CD4-positive, CD25-positive, alpha-beta regulatory T cell (primary cell): ENCODE measurements at regions not wholly inside any gene's neighbourhood (a gene's known extent, or its start where the extent isn't known, plus 50 kb on each side); places are given as distances from the start of the nearest gene placed in this dataset.
"Not testable (repeated sequence)": the region's sequence is repeated elsewhere in the genome, so short reads cannot be mapped to it uniquely, and the experiment has no call there.

Experiments used
- ATAC-seq, 2 donors: fragments of 150-1000 bp; cut with Tn5 transposase; one replicate each; pipeline ENCODE4 v1.10.0; 2021; ENCODE audit warnings: low read depth in 2 of 2, moderate number of reproducible peaks in 2 of 2, moderate library complexity in 1 of 2
- DNase-seq, 3 donors: peaks; one replicate each; pipeline versions ENCODE4 v3.0.0 to v3.0.0-alpha.2; 2012 to 2022; ENCODE audit warnings: mixed read lengths in 1 of 3
- H3K27ac ChIP-seq: one replicate; pipeline ENCODE4 v1.7.0; 2013; ENCODE audit warnings: mild to moderate bottlenecking, low read length; ENCODE audit not compliant: insufficient read depth, poor library complexity, severe bottlenecking
- H3K27me3 ChIP-seq: one replicate; pipeline ENCODE4 v1.7.0; 2013; ENCODE audit warnings: low read length; ENCODE audit not compliant: control insufficient read depth, insufficient read depth
- H3K36me3 ChIP-seq: one replicate; pipeline ENCODE4 v1.7.0; 2013; ENCODE audit warnings: mild to moderate bottlenecking, low read length, moderate library complexity; ENCODE audit not compliant: control insufficient read depth, insufficient read depth
- H3K4me1 ChIP-seq: 2 replicates; pipeline ENCODE4 v1.7.0; 2013; ENCODE audit warnings: mild to moderate bottlenecking, low read length; ENCODE audit not compliant: insufficient read depth, control insufficient read depth, poor library complexity, severe bottlenecking
- H3K4me3 ChIP-seq: one replicate; pipeline ENCODE4 v1.7.0; 2013; ENCODE audit warnings: low read depth, mild to moderate bottlenecking, low read length, moderate library complexity
- H3K9me3 ChIP-seq, 2 experiments: 1 replicate in 1 of 2; 2 replicates in 1 of 2; pipeline ENCODE4 v1.7.0; 2013; ENCODE audit warnings: low read length in 2 of 2, mild to moderate bottlenecking in 1 of 2, moderate library complexity in 1 of 2; ENCODE audit not compliant: control insufficient read depth in 2 of 2
- H3K27ac Mint-ChIP-seq, 3 donors: one replicate each; pipeline ENCODE4 v1.8.0; 2020 to 2022; ENCODE audit warnings: mild to moderate bottlenecking in 3 of 3, mixed read lengths in 3 of 3, moderate library complexity in 2 of 3
- H3K27me3 Mint-ChIP-seq: one replicate; pipeline ENCODE4 v1.8.0; 2022; ENCODE audit warnings: mild to moderate bottlenecking, mixed read lengths
- H3K36me3 Mint-ChIP-seq: one replicate; pipeline ENCODE4 v1.8.0; 2020; ENCODE audit warnings: mixed read lengths
- H3K4me1 Mint-ChIP-seq, 4 donors: one replicate each; pipeline ENCODE4 v1.8.0; 2020 to 2022; ENCODE audit warnings: mixed read lengths in 4 of 4, mild to moderate bottlenecking in 1 of 4
- H3K4me3 Mint-ChIP-seq, 4 donors: one replicate each; pipeline ENCODE4 v1.8.0; 2020 to 2022; ENCODE audit warnings: mild to moderate bottlenecking in 4 of 4, mixed read lengths in 4 of 4, moderate library complexity in 3 of 4
- H3K9me3 Mint-ChIP-seq, 7 donors: one replicate each; pipeline ENCODE4 v1.8.0; 2020 to 2022; ENCODE audit warnings: mixed read lengths in 7 of 7, mild to moderate bottlenecking in 3 of 7, moderate library complexity in 2 of 7

DNA sequence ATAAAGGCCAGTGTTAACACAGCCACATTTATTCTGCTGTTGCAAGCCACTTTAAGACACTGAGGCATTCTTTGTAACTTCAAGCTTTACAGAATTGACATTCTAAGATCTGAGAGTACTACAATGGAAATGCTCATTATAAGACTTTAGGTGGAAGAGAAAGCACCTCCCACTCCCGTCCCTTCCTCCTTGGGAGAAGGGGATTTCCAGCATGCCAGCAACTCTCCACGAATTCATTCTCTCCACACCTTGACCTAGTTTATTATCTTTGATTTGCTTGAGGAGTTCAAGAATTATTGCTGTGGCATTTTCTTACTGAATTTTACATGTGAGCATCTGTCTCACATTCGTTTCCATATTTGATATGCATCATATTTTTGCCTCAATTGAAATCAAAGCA is 644.4 kb upstream of the MIS18BP1 start:
- H3K27ac Mint-ChIP-seq = no peak overlapping the region
- no peak overlapping the region for H3K4me3 ChIP-seq
- no peaks in the 10 kb centered on the region for H3K27me3 ChIP-seq
- H3K4me3 Mint-ChIP-seq = no peak overlapping the region
- H3K9me3 Mint-ChIP-seq = peaks cover 0 to 30% (median 8%) of the 10 kb centered on the region in 7 donors
- no peaks in the 10 kb centered on the region for H3K36me3 Mint-ChIP-seq
- DNase-seq = no peak
- peaks cover 5 to 9% of the 10 kb centered on the region in 2 experiments for H3K9me3 ChIP-seq
- no peak overlapping the region for H3K27ac ChIP-seq
- H3K4me1 ChIP-seq = no peaks in the 10 kb centered on the region
- H3K36me3 ChIP-seq = no peaks in the 10 kb centered on the region
- ATAC-seq = no peak
- no peaks in the 10 kb centered on the region for H3K4me1 Mint-ChIP-seq
- no peaks in the 10 kb centered on the region for H3K27me3 Mint-ChIP-seq

DNA sequence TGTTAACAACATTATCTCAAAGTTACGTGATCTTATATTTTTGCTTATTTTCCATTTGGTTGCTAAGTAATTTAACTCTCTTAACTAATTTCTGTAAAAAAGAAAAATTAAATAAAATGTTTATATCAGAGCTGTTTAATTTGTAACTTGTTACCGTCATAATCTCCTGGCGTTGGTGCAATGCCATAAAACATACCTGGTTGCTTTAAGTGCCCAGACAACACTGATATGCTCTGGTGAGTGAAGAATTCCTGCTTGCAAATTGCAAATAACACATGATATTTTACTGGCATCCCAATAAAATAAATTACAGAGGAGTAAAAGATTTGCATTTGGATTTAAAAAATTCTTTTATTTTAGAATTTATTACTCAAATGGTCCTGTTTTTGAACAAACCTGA is 640.1 kb upstream of the MIS18BP1 start:
- H3K27me3 ChIP-seq = no peaks in the 10 kb centered on the region

DNA sequence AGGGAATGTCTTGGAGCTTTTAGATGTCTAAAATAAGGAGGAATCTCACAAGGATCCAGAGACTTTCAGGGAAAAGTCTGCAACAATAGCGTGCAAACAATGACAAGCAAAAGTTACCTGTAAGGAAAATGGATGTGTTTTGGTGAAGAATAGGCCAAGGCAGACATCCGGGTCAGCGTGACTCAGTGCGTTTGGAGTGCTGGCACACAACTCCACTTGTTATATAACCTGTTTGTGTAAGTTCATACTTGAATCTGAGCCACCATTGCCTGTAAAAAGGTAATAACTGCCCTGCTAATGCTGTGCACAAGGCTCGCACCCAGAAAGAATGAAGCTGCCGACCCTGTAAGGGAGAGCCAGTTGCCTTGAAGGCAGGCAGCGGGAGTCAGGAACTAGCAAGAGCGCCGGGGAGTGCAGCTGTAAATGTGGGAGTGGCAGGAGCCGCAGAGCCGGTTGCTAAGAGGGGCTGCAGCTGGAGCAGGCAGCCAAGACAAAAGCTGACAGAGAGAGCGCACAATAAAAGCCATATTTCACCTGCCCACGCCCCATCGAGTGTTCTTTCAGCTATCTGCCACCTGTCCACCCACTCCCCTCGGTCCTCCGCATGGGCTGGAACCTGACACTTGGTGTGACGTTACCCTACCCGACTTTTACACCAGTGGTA is 638.5 kb upstream of the MIS18BP1 start:
- no peak for DNase-seq

More for the DNA sequence above, 640.1 kb upstream of the MIS18BP1 start:
- H3K27me3 Mint-ChIP-seq = no peaks in the 10 kb centered on the region
- H3K4me1 Mint-ChIP-seq = no peaks in the 10 kb centered on the region
- ATAC-seq (no peak), DNase-seq (no peak)
- no peak overlapping the region for H3K27ac Mint-ChIP-seq
- H3K36me3 Mint-ChIP-seq = no peaks in the 10 kb centered on the region
- Histone ChIP-seq H3K36me3 (no peaks in the 10 kb centered on the region), H3K9me3 (peaks cover 0 to 5% of the 10 kb centered on the region in 2 experiments), H3K4me3 (no peak overlapping the region), H3K27ac (no peak overlapping the region), H3K4me1 (no peaks in the 10 kb centered on the region)
- no peak overlapping the region for H3K4me3 Mint-ChIP-seq
- H3K9me3 Mint-ChIP-seq = peaks cover 2 to 28% (median 11%) of the 10 kb centered on the region in 7 donors

DNA sequence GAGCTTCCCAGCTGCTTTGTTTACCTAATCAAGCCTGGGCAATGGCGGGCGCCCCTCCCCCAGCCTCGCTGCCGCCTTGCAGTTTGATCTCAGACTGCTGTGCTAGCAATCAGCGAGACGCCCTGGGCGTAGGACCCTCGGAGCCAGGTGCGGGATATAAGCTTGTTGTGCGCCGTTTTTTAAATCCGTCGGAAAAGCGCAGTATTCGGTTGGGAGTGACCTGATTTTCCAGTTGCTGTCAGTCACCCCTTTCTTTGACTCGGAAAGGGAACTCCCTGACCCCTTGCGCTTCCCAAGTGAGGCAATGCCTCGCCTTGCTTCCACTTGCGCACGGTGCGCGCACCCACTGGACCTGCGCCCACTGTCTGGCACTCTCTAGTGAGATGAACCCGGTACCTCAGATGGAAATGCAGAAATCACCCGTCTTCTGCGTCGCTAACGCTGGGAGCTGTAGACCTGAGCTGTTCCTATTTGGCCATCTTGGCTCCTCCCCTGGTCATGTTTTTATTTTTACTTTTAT is 635.8 kb upstream of the MIS18BP1 start:
- not testable (repeated sequence) for H3K4me1 ChIP-seq, DNase-seq, H3K27me3 ChIP-seq, H3K27ac Mint-ChIP-seq, H3K36me3 ChIP-seq, H3K4me1 Mint-ChIP-seq, H3K9me3 ChIP-seq, ATAC-seq, H3K4me3 Mint-ChIP-seq, H3K4me3 ChIP-seq, H3K27ac ChIP-seq, H3K27me3 Mint-ChIP-seq, H3K36me3 Mint-ChIP-seq
- H3K9me3 Mint-ChIP-seq = peaks cover 2 to 15% (median 9%) of the 10 kb centered on the region in 7 donors

More for the DNA sequence above, 638.5 kb upstream of the MIS18BP1 start:
- Histone ChIP-seq H3K9me3 (peaks cover 0 to 5% of the 10 kb centered on the region in 2 experiments), H3K27me3 (no peaks in the 10 kb centered on the region), H3K36me3 (no peaks in the 10 kb centered on the region), H3K4me1 (no peaks in the 10 kb centered on the region), H3K27ac (no peak overlapping the region), H3K4me3 (no peak overlapping the region)
- Mint-ChIP-seq H3K27me3 (no peaks in the 10 kb centered on the region), H3K4me3 (no peak overlapping the region), H3K4me1 (no peaks in the 10 kb centered on the region), H3K9me3 (peaks cover 2 to 24% (median 11%) of the 10 kb centered on the region in 7 donors), H3K27ac (no peak overlapping the region), H3K36me3 (no peaks in the 10 kb centered on the region)
- ATAC-seq = no peak

DNA sequence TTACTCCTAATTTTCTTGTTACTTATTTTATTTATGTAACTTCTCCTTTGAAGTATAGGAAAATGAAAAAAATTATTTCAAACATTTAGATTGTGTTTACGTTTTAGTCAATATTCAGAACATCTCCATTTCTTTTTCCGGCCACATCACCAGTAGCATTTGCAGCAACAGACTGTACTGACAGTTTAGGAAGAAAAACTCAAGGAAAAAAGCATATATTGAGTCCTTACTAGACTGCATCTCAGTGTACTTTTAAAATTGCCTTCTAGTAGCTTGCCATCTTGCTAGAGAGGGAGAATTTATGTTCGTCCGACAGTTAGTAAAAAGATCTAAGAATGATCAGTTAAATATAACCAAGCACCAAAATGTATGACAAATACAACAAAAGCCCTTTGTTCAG is 625.0 kb upstream of the MIS18BP1 start:
- no peak for ATAC-seq
- H3K36me3 ChIP-seq = no peaks in the 10 kb centered on the region
- H3K9me3 ChIP-seq = peaks cover 0 to 3% of the 10 kb centered on the region in 2 experiments
- no peak for DNase-seq
- Mint-ChIP-seq H3K27me3 (no peaks in the 10 kb centered on the region), H3K4me3 (no peak overlapping the region), H3K9me3 (peaks cover 0 to 10% (median 6%) of the 10 kb centered on the region in 7 donors), H3K27ac (no peak overlapping the region), H3K4me1 (no peaks in the 10 kb centered on the region), H3K36me3 (no peaks in the 10 kb centered on the region)
- no peak overlapping the region for H3K4me3 ChIP-seq
- H3K4me1 ChIP-seq = no peaks in the 10 kb centered on the region
- no peaks in the 10 kb centered on the region for H3K27me3 ChIP-seq
- no peak overlapping the region for H3K27ac ChIP-seq

DNA sequence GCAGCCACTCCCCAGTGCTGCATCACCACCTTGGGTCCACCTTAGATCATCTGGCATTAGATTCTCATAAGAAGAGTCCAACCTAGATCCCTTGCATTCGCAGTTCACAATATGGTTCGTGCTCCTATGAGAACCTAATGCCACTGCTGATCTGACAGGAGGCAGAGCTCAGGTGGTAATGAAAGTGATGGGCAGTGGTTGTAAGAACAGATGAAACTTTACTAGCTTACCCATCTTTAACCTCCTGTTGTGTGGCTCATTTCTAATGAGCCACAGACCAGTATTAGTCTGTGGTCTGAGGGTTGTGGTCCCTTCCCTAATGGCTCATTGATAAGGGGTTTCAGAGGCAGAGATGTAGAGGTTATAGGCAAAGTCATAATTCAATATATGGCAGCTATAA is 615.9 kb upstream of the MIS18BP1 start:
- Mint-ChIP-seq H3K4me3 (no peak overlapping the region), H3K4me1 (no peaks in the 10 kb centered on the region), H3K27me3 (no peaks in the 10 kb centered on the region), H3K9me3 (peaks cover 0 to 30% (median 6%) of the 10 kb centered on the region in 7 donors), H3K36me3 (no peaks in the 10 kb centered on the region), H3K27ac (no peak overlapping the region)
- no peak overlapping the region for H3K27ac ChIP-seq
- ATAC-seq (no peak), DNase-seq (no peak)
- no peak overlapping the region for H3K4me3 ChIP-seq
- H3K4me1 ChIP-seq = no peaks in the 10 kb centered on the region
- H3K9me3 ChIP-seq = peaks cover 2 to 14% of the 10 kb centered on the region in 2 experiments
- no peaks in the 10 kb centered on the region for H3K36me3 ChIP-seq
- no peaks in the 10 kb centered on the region for H3K27me3 ChIP-seq

DNA sequence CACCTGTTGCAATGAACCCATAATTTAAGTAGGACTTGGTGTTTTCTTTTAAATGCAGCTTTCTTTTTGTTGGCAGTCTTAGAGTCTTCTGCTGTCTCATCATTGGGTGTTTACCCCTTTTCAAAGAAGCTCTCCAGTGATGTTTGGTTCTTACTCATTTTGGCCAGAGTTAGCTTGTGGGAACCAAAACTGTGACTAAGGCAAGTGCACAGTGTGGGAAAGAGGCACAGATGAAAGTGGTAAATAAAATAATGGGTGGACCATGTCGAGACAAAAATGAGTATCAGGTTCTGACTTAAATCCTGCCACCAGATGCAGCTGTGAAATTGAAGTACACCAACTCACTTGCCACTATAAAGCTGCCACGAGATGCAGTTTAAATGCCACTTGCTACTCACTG is 615.4 kb upstream of the MIS18BP1 start:
- Mint-ChIP-seq H3K4me3 (no peak overlapping the region), H3K36me3 (no peaks in the 10 kb centered on the region), H3K27me3 (no peaks in the 10 kb centered on the region), H3K9me3 (peaks cover 0 to 29% (median 6%) of the 10 kb centered on the region in 7 donors), H3K4me1 (no peaks in the 10 kb centered on the region), H3K27ac (no peak overlapping the region)
- DNase-seq = no peak
- H3K36me3 ChIP-seq = no peaks in the 10 kb centered on the region
- H3K9me3 ChIP-seq = peaks cover 2 to 14% of the 10 kb centered on the region in 2 experiments
- H3K4me3 ChIP-seq = no peak overlapping the region
- no peak overlapping the region for H3K27ac ChIP-seq
- H3K27me3 ChIP-seq = no peaks in the 10 kb centered on the region
- H3K4me1 ChIP-seq = no peaks in the 10 kb centered on the region
- no peak for ATAC-seq
